Testis (tissue), 2 donors: ENCODE measurements at regions not wholly inside any gene's neighbourhood (a gene's known extent, or its start where the extent isn't known, plus 50 kb on each side); places are given as distances from the start of the nearest gene placed in this dataset.

Experiments used
- CTCF ChIP-seq, 3 experiments: fragments of 450-650 bp in 2 of 3; fragments of 200-600 bp in 1 of 3; sonication (generic) in 1 of 3; IDR thresholded peaks; one replicate each; pipeline ENCODE4 v1.5.1; 2016 to 2019; ENCODE audit warnings: antibody characterized with exemption in 3 of 3, mild to moderate bottlenecking in 2 of 3, moderate library complexity in 1 of 3
- POLR2A ChIP-seq: fragments of 450-650 bp; IDR thresholded peaks from one replicate; pipeline ENCODE4 v1.6.1; 2017; ENCODE audit warnings: antibody characterized with exemption, mild to moderate bottlenecking, moderate library complexity

GRCh38 chr2:143830476-143830875, 689.4 kb downstream of the ZEB2 start:
- no peak for TF ChIP-seq POLR2A
- TF ChIP-seq CTCF (IDR thresholded peaks at IDR 0.05) = no peak
